Endothelial cell of umbilical vein (primary cell): ENCODE measurements at regions not wholly inside any gene's neighbourhood (a gene's known extent, or its start where the extent isn't known, plus 50 kb on each side); places are given as distances from the start of the nearest gene placed in this dataset.

Experiments used
- BruUV-seq: library from RNA; stranded (reverse); fragments of 400-500 nt; replicated peaks from 2 replicates; lab custom pipeline; 2021; lab: Mats Ljungman, UMichigan
- CTCF ChIA-PET: fragments of 300-600, 350-600 bp; sonication (Branson Sonifier 250); formaldehyde crosslinking; loops from one replicate; lab custom pipeline; 2021; ENCODE audit warnings: antibody characterized with exemption, inconsistent platforms; lab: Charles Lee
- POLR2A ChIA-PET: fragments of 300-600, 350-600 bp; sonication (Branson Sonifier 250); formaldehyde crosslinking; loops from one replicate; lab custom pipeline; 2021; ENCODE audit warnings: antibody characterized with exemption, inconsistent platforms; lab: Charles Lee
- DNase-seq: peaks from one replicate; pipeline ENCODE4 v3.0.0-alpha.2; 2011; ENCODE audit warnings: low read depth, low spot score
- FAIRE-seq: peaks from 2 replicates; lab custom pipeline; 2011; peaks lifted over from hg19 to GRCh38; lab: Jason Lieb, UNC
- H2AFZ ChIP-seq: 2 replicates; pipeline ENCODE4 v1.6.0; 2012; ENCODE audit warnings: low read depth, low read length, control low read depth, inconsistent platforms
- H3K27ac ChIP-seq: 2 replicates; pipeline ENCODE4 v1.5.1; 2011; ENCODE audit warnings: low read depth, mild to moderate bottlenecking, control low read depth, low read length, moderate library complexity; ENCODE audit not compliant: insufficient read depth
- H3K27me3 ChIP-seq, 2 experiments: 2 replicates each; pipeline versions ENCODE4 v1.6.0 to v1.6.1; 2011; ENCODE audit warnings: low read length in 2 of 2, mixed read lengths in 1 of 2; ENCODE audit not compliant: control insufficient read depth in 2 of 2, insufficient read depth in 2 of 2
- H3K36me3 ChIP-seq, 2 experiments: 2 replicates in 1 of 2; 3 replicates in 1 of 2; pipeline ENCODE4 v1.5.1; 2011; ENCODE audit warnings: low read length in 2 of 2, mild to moderate bottlenecking in 1 of 2, moderate library complexity in 1 of 2; ENCODE audit not compliant: control insufficient read depth in 2 of 2, insufficient read depth in 2 of 2; ENCODE audit errors: extremely low read depth in 1 of 2
- H3K4me1 ChIP-seq: 3 replicates; pipeline ENCODE4 v1.5.1; 2011; ENCODE audit warnings: mild to moderate bottlenecking, low read length; ENCODE audit not compliant: control insufficient read depth, insufficient read depth; ENCODE audit errors: extremely low read depth
- H3K4me2 ChIP-seq: 2 replicates; pipeline ENCODE4 v1.6.1; 2011; ENCODE audit warnings: low read length, control low read depth, mixed read lengths; ENCODE audit not compliant: insufficient read depth
- H3K4me3 ChIP-seq, 3 experiments: fragments of 200-600 bp in 1 of 3; sonication (generic), shearing (Covaris generic) in 1 of 3; replicated peaks in 1 of 3; 2 replicates each; pipeline ENCODE4 v1.5.1; 2011 to 2016; ENCODE audit warnings: control low read depth in 3 of 3, low read length in 3 of 3, mild to moderate bottlenecking in 2 of 3, inconsistent platforms in 1 of 3, low read depth in 1 of 3, moderate library complexity in 1 of 3; ENCODE audit not compliant: insufficient read depth in 1 of 3
- H3K79me2 ChIP-seq: 2 replicates; pipeline ENCODE4 v1.6.0; 2012; ENCODE audit warnings: low read length, inconsistent platforms; ENCODE audit not compliant: control insufficient read depth, insufficient read depth
- H3K9ac ChIP-seq: replicated peaks from 2 replicates; pipeline ENCODE3; 2011; ENCODE audit warnings: low read length, control low read depth; ENCODE audit not compliant: insufficient read depth; ENCODE audit errors: extremely low read depth
- H3K9me1 ChIP-seq: replicated peaks from 3 replicates; pipeline ENCODE4 v1.6.0; 2011; ENCODE audit warnings: mild to moderate bottlenecking, low read length; ENCODE audit not compliant: control insufficient read depth, insufficient read depth; ENCODE audit errors: extremely low read depth
- H3K9me3 ChIP-seq: replicated peaks from 2 replicates; pipeline ENCODE4 v1.5.1; 2012; ENCODE audit warnings: low read length, inconsistent platforms; ENCODE audit not compliant: control insufficient read depth, insufficient read depth
- H4K20me1 ChIP-seq: replicated peaks from 2 replicates; pipeline ENCODE3; 2011; ENCODE audit warnings: mild to moderate bottlenecking, low read length; ENCODE audit not compliant: control insufficient read depth, insufficient read depth; ENCODE audit errors: extremely low read depth
- EZH2 ChIP-seq: IDR thresholded peaks from 2 replicates; pipeline ENCODE4 v1.6.1; 2012; ENCODE audit warnings: borderline replicate concordance, low read depth, mild to moderate bottlenecking, moderate library complexity, low read length, inconsistent platforms; ENCODE audit not compliant: severe bottlenecking
- FOS ChIP-seq: IDR thresholded peaks from 2 replicates; pipeline ENCODE4 v1.6.1; 2011; ENCODE audit warnings: mild to moderate bottlenecking, low read length, moderate library complexity, borderline replicate concordance; ENCODE audit not compliant: insufficient read depth
- GATA2 ChIP-seq: IDR thresholded peaks from 2 replicates; pipeline ENCODE4 v1.7.0; 2011; ENCODE audit warnings: low read depth, mild to moderate bottlenecking, moderate library complexity, mixed read lengths, low read length; ENCODE audit not compliant: insufficient read length, insufficient read depth
- JUN ChIP-seq: IDR thresholded peaks from 2 replicates; pipeline ENCODE4 v1.6.1; 2011; ENCODE audit warnings: borderline replicate concordance, low read depth; ENCODE audit not compliant: insufficient read length, insufficient read depth
- MYC ChIP-seq: IDR thresholded peaks from one replicate; pipeline ENCODE4 v1.6.1; 2011; ENCODE audit warnings: mild to moderate bottlenecking, low read depth, low read length
- POLR2A ChIP-seq: IDR thresholded peaks from 2 replicates; pipeline ENCODE4 v1.6.1; 2012; ENCODE audit warnings: low read depth, mild to moderate bottlenecking, control low read depth, low read length
- POLR2AphosphoS5 ChIP-seq: IDR thresholded peaks from 2 replicates; pipeline ENCODE4 v1.6.1; 2012; ENCODE audit warnings: low read depth, mild to moderate bottlenecking, control low read depth, low read length, moderate library complexity; ENCODE audit not compliant: insufficient read depth
- dilution Hi-C: fragments of 300-500 bp; cut with MboI; formaldehyde crosslinking; loops from one replicate; pipeline ENCODE4 v1.15.0; 2019; ENCODE audit warnings: low sequenced_read_pairs; ENCODE audit not compliant: extremely low pct_ligation_motif_present
- intact Hi-C: fragments of 100-400 bp; cut with micrococcal nuclease; formaldehyde crosslinking; loops from one replicate; pipeline ENCODE4 v1.10.0; 2022
- TF ChIP-seq, protein P1 (sequence below), 2 donors: IDR thresholded peaks; 1 replicate in 1 of 2; 2 replicates in 1 of 2; pipeline ENCODE4 v1.5.1; 2011; ENCODE audit warnings: low read length in 2 of 2, mild to moderate bottlenecking in 2 of 2, moderate library complexity in 2 of 2, control low read depth in 1 of 2, inconsistent platforms in 1 of 2, low read depth in 1 of 2; ENCODE audit not compliant: insufficient read depth in 1 of 2; ENCODE audit errors: extremely low read depth in 1 of 2
- TF ChIP-seq, protein P2 (sequence below): IDR thresholded peaks from 2 replicates; pipeline ENCODE4 v1.6.1; 2011; ENCODE audit not compliant: insufficient read depth, insufficient read length

DNA sequence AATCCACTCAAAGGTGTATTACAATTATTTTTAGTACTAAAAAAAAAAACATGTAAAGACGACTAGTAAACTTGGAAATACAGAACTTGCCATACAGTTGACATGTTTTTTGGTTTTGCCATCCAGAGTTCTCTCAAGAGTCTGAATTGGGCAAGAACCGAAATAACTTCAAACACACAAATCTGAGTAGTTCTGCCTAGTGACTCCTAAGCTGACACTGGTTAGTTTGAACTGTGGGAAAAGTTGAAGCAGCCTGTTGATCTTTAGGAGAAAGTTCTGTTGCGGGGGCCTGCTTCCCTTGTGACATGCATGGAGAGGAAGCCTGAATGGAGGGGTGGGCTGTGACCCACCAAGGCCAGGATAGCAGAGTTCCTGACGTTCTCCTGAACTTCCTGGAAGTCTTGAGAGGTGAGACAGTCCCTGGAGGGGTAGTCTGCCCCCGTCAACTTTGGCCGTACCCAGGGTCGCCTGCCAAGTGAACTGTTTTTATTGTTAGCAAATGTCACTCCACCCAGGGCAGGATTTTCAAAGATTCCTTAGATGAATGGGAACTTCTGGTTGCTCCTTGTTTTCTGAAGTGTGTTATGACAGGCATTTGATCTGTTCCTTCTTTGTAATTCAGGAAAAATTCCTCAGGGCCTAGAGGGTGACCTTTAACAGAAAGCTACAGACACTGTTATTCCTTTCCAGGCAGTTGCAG, 85.6 kb upstream of the SPTBN1 start:
- Histone ChIP-seq H3K4me3 (no peak overlapping the region), H3K79me2 (no peaks in the 10 kb centered on the region), H3K9ac (no peak overlapping the region), H3K4me2 (no peak overlapping the region), H3K9me3 (no peaks in the 10 kb centered on the region), H4K20me1 (no peaks in the 10 kb centered on the region), H2AFZ (peak overlapping the region; percentile 55), H3K4me1 (no peaks in the 10 kb centered on the region), H3K27ac (no peak overlapping the region), H3K36me3 (no peaks in the 10 kb centered on the region), H3K27me3 (peaks cover 0 to 3% of the 10 kb centered on the region in 2 experiments), H3K9me1 (no peaks in the 10 kb centered on the region)
- ChIA-PET CTCF (no interaction called here), POLR2A (no interaction called here)
- intact Hi-C loops (no loop called here), dilution Hi-C loops (no loop called here)
- FAIRE-seq = peak; percentile 37
- no TSS peak for BruUV-seq
- peak; percentile 77 for DNase-seq
- TF ChIP-seq EZH2 (no peak), FOS (no peak), GATA2 (no peak), MYC (no peak), POLR2AphosphoS5 (no peak), POLR2A (no peak), JUN (no peak)
- TF ChIP-seq, protein P1, sequence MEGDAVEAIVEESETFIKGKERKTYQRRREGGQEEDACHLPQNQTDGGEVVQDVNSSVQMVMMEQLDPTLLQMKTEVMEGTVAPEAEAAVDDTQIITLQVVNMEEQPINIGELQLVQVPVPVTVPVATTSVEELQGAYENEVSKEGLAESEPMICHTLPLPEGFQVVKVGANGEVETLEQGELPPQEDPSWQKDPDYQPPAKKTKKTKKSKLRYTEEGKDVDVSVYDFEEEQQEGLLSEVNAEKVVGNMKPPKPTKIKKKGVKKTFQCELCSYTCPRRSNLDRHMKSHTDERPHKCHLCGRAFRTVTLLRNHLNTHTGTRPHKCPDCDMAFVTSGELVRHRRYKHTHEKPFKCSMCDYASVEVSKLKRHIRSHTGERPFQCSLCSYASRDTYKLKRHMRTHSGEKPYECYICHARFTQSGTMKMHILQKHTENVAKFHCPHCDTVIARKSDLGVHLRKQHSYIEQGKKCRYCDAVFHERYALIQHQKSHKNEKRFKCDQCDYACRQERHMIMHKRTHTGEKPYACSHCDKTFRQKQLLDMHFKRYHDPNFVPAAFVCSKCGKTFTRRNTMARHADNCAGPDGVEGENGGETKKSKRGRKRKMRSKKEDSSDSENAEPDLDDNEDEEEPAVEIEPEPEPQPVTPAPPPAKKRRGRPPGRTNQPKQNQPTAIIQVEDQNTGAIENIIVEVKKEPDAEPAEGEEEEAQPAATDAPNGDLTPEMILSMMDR (IDR thresholded peaks at IDR 0.05; ENCODE audit: extremely low read depth in 1 of 2, insufficient read depth in 1 of 2, low read depth in 1 of 2, low read length in 2 of 2) = no peak
- TF ChIP-seq, protein P2, sequence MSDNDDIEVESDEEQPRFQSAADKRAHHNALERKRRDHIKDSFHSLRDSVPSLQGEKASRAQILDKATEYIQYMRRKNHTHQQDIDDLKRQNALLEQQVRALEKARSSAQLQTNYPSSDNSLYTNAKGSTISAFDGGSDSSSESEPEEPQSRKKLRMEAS = no peak
